H9 (cell line): ENCODE measurements at regions not wholly inside any gene's neighbourhood (a gene's known extent, or its start where the extent isn't known, plus 50 kb on each side); places are given as distances from the start of the nearest gene placed in this dataset.

Source experiments
- DNase-seq: peaks from one replicate; pipeline ENCODE4 v3.0.0-alpha.2; 2017
- H2AFZ ChIP-seq: one replicate; pipeline ENCODE4 v1.6.1; 2013; ENCODE audit warnings: mild to moderate bottlenecking, low read length, control low read depth, moderate library complexity
- H2AK5ac ChIP-seq: 2 replicates; pipeline ENCODE4 v1.6.1; 2013; ENCODE audit warnings: low read length, control low read depth, mixed read lengths; ENCODE audit not compliant: insufficient read length
- H2BK120ac ChIP-seq: one replicate; pipeline ENCODE4 v1.6.1; 2013; ENCODE audit warnings: low read depth, mild to moderate bottlenecking, low read length, control low read depth, inconsistent platforms; ENCODE audit not compliant: poor library complexity, severe bottlenecking
- H2BK12ac ChIP-seq: 2 replicates; pipeline ENCODE4 v1.6.1; 2013; ENCODE audit warnings: low read length, control low read depth, mixed read lengths, low read depth; ENCODE audit not compliant: insufficient read length
- H2BK15ac ChIP-seq: 2 replicates; pipeline ENCODE4 v1.6.1; 2013; ENCODE audit warnings: low read depth, low read length, control low read depth
- H2BK20ac ChIP-seq: one replicate; pipeline ENCODE4 v1.6.1; 2013; ENCODE audit warnings: low read depth, mild to moderate bottlenecking, low read length, control low read depth, inconsistent platforms; ENCODE audit not compliant: poor library complexity, severe bottlenecking
- H2BK5ac ChIP-seq: 2 replicates; pipeline ENCODE4 v1.6.1; 2013; ENCODE audit warnings: low read length, control low read depth, mixed read lengths; ENCODE audit not compliant: insufficient read length
- H3K14ac ChIP-seq: 2 replicates; pipeline ENCODE4 v1.6.1; 2013; ENCODE audit warnings: low read length, control low read depth; ENCODE audit not compliant: insufficient read depth
- H3K18ac ChIP-seq: 2 replicates; pipeline ENCODE4 v1.6.1; 2013; ENCODE audit warnings: low read depth, mild to moderate bottlenecking, mixed read lengths, low read length, control low read depth; ENCODE audit not compliant: insufficient read length
- H3K23ac ChIP-seq: 2 replicates; pipeline ENCODE4 v1.6.1; 2013; ENCODE audit warnings: low read length, control low read depth, mixed read lengths, low read depth; ENCODE audit not compliant: insufficient read length
- H3K23me2 ChIP-seq: 2 replicates; pipeline ENCODE4 v1.6.1; 2013; ENCODE audit warnings: low read depth, mild to moderate bottlenecking, mixed read lengths, low read length, control low read depth; ENCODE audit not compliant: insufficient read length, poor library complexity, severe bottlenecking
- H3K27ac ChIP-seq: 2 replicates; pipeline ENCODE4 v1.5.1; 2013; ENCODE audit warnings: low read length, control low read depth, mixed read lengths, low read depth; ENCODE audit not compliant: insufficient read length
- H3K27me3 ChIP-seq: 2 replicates; pipeline ENCODE4 v1.6.1; 2013; ENCODE audit warnings: low read length, control low read depth, inconsistent platforms; ENCODE audit not compliant: insufficient read depth
- H3K4ac ChIP-seq: 2 replicates; pipeline ENCODE4 v1.6.1; 2013; ENCODE audit warnings: low read depth, mild to moderate bottlenecking, control low read depth, inconsistent platforms, low read length, moderate library complexity
- H3K4me1 ChIP-seq: 2 replicates; pipeline ENCODE4 v1.6.1; 2013; ENCODE audit warnings: low read length, control low read depth, inconsistent platforms; ENCODE audit not compliant: insufficient read depth
- H3K4me2 ChIP-seq: 2 replicates; pipeline ENCODE4 v1.6.1; 2013; ENCODE audit warnings: low read length, control low read depth, mixed read lengths; ENCODE audit not compliant: insufficient read length, insufficient read depth
- H3K56ac ChIP-seq: 2 replicates; pipeline ENCODE4 v1.6.1; 2013; ENCODE audit warnings: low read depth, mild to moderate bottlenecking, mixed read lengths, low read length, control low read depth; ENCODE audit not compliant: insufficient read length
- H3K79me1 ChIP-seq: 2 replicates; pipeline ENCODE4 v1.6.1; 2013; ENCODE audit warnings: low read depth, mild to moderate bottlenecking, moderate library complexity, low read length, control low read depth, inconsistent platforms; ENCODE audit not compliant: insufficient read depth, poor library complexity, severe bottlenecking
- H3K79me2 ChIP-seq: 2 replicates; pipeline ENCODE4 v1.6.1; 2013; ENCODE audit warnings: low read length, control low read depth, inconsistent platforms; ENCODE audit not compliant: insufficient read depth
- H3K9ac ChIP-seq: 2 replicates; pipeline ENCODE4 v1.6.1; 2013; ENCODE audit warnings: low read length, control low read depth, mixed read lengths; ENCODE audit not compliant: insufficient read length; ENCODE audit errors: extremely low read depth
- H3K9me3 ChIP-seq: one replicate; pipeline ENCODE4 v1.6.1; 2013; ENCODE audit warnings: low read depth, low read length, inconsistent platforms; ENCODE audit not compliant: control insufficient read depth
- H3T11ph ChIP-seq: one replicate; pipeline ENCODE4 v1.6.1; 2013; ENCODE audit warnings: mild to moderate bottlenecking, low read length, control low read depth, inconsistent platforms
- H4K20me1 ChIP-seq: one replicate; pipeline ENCODE4 v1.6.1; 2013; ENCODE audit not compliant: control insufficient read depth, insufficient read length, insufficient read depth
- H4K5ac ChIP-seq: 2 replicates; pipeline ENCODE4 v1.6.1; 2013; ENCODE audit warnings: low read depth, mild to moderate bottlenecking, mixed read lengths, low read length, control low read depth; ENCODE audit not compliant: insufficient read length
- H4K8ac ChIP-seq: replicated peaks from 2 replicates; pipeline ENCODE4 v1.6.1; 2013; ENCODE audit warnings: low read length, control low read depth, mixed read lengths, low read depth; ENCODE audit not compliant: insufficient read length
- H4K91ac ChIP-seq: 2 replicates; pipeline ENCODE4 v1.6.1; 2013; ENCODE audit warnings: low read depth, mild to moderate bottlenecking, moderate library complexity, mixed read lengths, low read length, control low read depth; ENCODE audit not compliant: insufficient read length
- H3K27ac Mint-ChIP-seq, 3 experiments: 2 replicates in 2 of 3; 3 replicates in 1 of 3; pipeline ENCODE4 v1.8.0; 2020 to 2021; ENCODE audit warnings: mixed read lengths in 3 of 3, mild to moderate bottlenecking in 1 of 3, moderate library complexity in 1 of 3
- H3K27me3 Mint-ChIP-seq: 2 replicates; pipeline ENCODE4 v1.8.0; 2021; ENCODE audit warnings: low read depth, mild to moderate bottlenecking, moderate library complexity, mixed read lengths
- H3K36me3 Mint-ChIP-seq, 3 experiments: 2 replicates in 2 of 3; 3 replicates in 1 of 3; pipeline ENCODE4 v1.8.0; 2020 to 2021; ENCODE audit warnings: low read depth in 3 of 3, mixed read lengths in 3 of 3; ENCODE audit not compliant: insufficient read depth in 1 of 3
- H3K4me1 Mint-ChIP-seq, 2 experiments: 2 replicates each; pipeline ENCODE4 v1.8.0; 2020; ENCODE audit warnings: mixed read lengths in 2 of 2
- H3K4me3 Mint-ChIP-seq, 2 experiments: 2 replicates in 1 of 2; 3 replicates in 1 of 2; pipeline ENCODE4 v1.8.0; 2020 to 2021; ENCODE audit warnings: mild to moderate bottlenecking in 2 of 2, mixed read lengths in 2 of 2, moderate library complexity in 1 of 2
- H3K9me3 Mint-ChIP-seq, 2 experiments: 2 replicates in 1 of 2; 3 replicates in 1 of 2; pipeline ENCODE4 v1.8.0; 2020; ENCODE audit warnings: mild to moderate bottlenecking in 2 of 2, mixed read lengths in 2 of 2, moderate library complexity in 1 of 2
- WGBS: extraction: QIAGEN DNeasy Blood & Tissue Kit; methylation state at CpG from one replicate; pipeline ENCODE4 v1.1.7; 2013; ENCODE audit warnings: missing lambda C conversion rate, low lambda C conversion rate, mixed read lengths; ENCODE audit not compliant: insufficient read length; ENCODE audit errors: extremely low coverage; 5-methylcytosine and 5-hydroxymethylcytosine counted together
- TF ChIP-seq, protein P1 (sequence below): fragments of 200-600 bp; sonication (generic); conservative IDR thresholded peaks from 3 replicates; pipeline ENCODE4 v1.8.0; 2021; ENCODE audit warnings: antibody characterized with exemption, mild to moderate bottlenecking

DNA sequence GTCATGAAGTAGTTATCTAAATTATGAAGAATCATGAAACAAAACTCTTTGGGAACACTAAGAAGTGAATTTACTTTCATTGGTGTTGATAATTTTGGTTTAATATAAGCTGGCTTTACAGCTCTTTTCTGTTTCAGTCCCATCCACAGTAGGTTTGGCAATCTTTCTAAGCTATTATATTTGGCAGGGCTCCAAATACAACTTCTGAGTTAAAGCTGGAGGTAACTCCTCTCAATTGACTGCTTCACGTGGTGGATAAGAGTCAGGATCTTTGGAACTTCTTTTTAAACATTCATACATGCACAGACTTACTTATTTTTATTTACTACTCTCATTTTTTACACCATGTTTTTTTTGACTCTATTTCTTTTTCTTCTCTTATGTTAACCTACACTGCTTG lies 106.5 kb upstream of the EPHA3 start:
- no peak overlapping the region for H4K5ac ChIP-seq
- H2BK12ac ChIP-seq: no peak overlapping the region
- H3K79me2 ChIP-seq: no peaks in the 10 kb centered on the region
- no peaks in the 10 kb centered on the region for H3K27me3 ChIP-seq
- no peak overlapping the region for H3K4ac ChIP-seq
- TF ChIP-seq, protein P1, sequence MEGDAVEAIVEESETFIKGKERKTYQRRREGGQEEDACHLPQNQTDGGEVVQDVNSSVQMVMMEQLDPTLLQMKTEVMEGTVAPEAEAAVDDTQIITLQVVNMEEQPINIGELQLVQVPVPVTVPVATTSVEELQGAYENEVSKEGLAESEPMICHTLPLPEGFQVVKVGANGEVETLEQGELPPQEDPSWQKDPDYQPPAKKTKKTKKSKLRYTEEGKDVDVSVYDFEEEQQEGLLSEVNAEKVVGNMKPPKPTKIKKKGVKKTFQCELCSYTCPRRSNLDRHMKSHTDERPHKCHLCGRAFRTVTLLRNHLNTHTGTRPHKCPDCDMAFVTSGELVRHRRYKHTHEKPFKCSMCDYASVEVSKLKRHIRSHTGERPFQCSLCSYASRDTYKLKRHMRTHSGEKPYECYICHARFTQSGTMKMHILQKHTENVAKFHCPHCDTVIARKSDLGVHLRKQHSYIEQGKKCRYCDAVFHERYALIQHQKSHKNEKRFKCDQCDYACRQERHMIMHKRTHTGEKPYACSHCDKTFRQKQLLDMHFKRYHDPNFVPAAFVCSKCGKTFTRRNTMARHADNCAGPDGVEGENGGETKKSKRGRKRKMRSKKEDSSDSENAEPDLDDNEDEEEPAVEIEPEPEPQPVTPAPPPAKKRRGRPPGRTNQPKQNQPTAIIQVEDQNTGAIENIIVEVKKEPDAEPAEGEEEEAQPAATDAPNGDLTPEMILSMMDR: no peak
- no peak overlapping the region for H3K23ac ChIP-seq
- no peaks in the 10 kb centered on the region for H3K4me1 ChIP-seq
- H3K27ac Mint-ChIP-seq: no peak overlapping the region
- no peak overlapping the region for H2BK120ac ChIP-seq
- H3K36me3 Mint-ChIP-seq: peaks cover 0 to 3% (median 0%) of the 10 kb centered on the region in 3 experiments; a peak in 2 of 7 replicates
- no peak overlapping the region for H2BK15ac ChIP-seq
- H3K14ac ChIP-seq: no peak overlapping the region
- H3K4me3 Mint-ChIP-seq: no peak overlapping the region
- no peaks in the 10 kb centered on the region for H3K79me1 ChIP-seq
- peaks cover 3 to 4% of the 10 kb centered on the region in 2 experiments; a peak in 2 of 5 replicates for H3K9me3 Mint-ChIP-seq
- H2BK20ac ChIP-seq: no peak overlapping the region
- H4K91ac ChIP-seq: no peak overlapping the region
- no peaks in the 10 kb centered on the region for H3K9me3 ChIP-seq
- H3K4me2 ChIP-seq: no peak overlapping the region
- H2AFZ ChIP-seq: no peak overlapping the region
- no CpG with 5 or more reads among the region's 1 CpG for WGBS
- H4K8ac ChIP-seq: no peak overlapping the region
- no peak overlapping the region for H3K9ac ChIP-seq
- H3K56ac ChIP-seq: no peak overlapping the region
- no peak for DNase-seq
- H3K4me1 Mint-ChIP-seq: no peaks in the 10 kb centered on the region
- H3K27ac ChIP-seq: no peak overlapping the region
- no peaks in the 10 kb centered on the region for H4K20me1 ChIP-seq
- no peak overlapping the region for H2BK5ac ChIP-seq
- no peak overlapping the region for H3K18ac ChIP-seq
- H2AK5ac ChIP-seq: no peak overlapping the region
- H3T11ph ChIP-seq: no peak overlapping the region
- no peaks in the 10 kb centered on the region for H3K27me3 Mint-ChIP-seq
- H3K23me2 ChIP-seq: no peaks in the 10 kb centered on the region
